Hepatocyte (in vitro differentiated cells): ENCODE measurements at regions not wholly inside any gene's neighbourhood (a gene's known extent, or its start where the extent isn't known, plus 50 kb on each side); places are given as distances from the start of the nearest gene placed in this dataset.

Source experiments
- DNase-seq: peaks from one replicate; pipeline ENCODE4 v3.0.0-alpha.2; 2016; ENCODE audit warnings: low spot score
- H2AFZ ChIP-seq: fragments of 200-600 bp; sonication (generic); 2 replicates; pipeline ENCODE4 v1.6.0; 2016; ENCODE audit warnings: antibody characterized with exemption, mild to moderate bottlenecking
- H3K27ac ChIP-seq: fragments of 200-600 bp; sonication (generic); 2 replicates; pipeline ENCODE4 v1.5.1; 2016; ENCODE audit warnings: mild to moderate bottlenecking
- H3K27me3 ChIP-seq: fragments of 200-600 bp; sonication (generic); 2 replicates; pipeline ENCODE4 v1.6.1; 2016
- H3K36me3 ChIP-seq: fragments of 200-600 bp; sonication (generic); replicated peaks from 2 replicates; pipeline ENCODE4 v1.5.1; 2016; ENCODE audit warnings: low read depth; ENCODE audit not compliant: insufficient read depth
- H3K4me1 ChIP-seq: fragments of 200-600 bp; sonication (generic); 2 replicates; pipeline ENCODE4 v1.5.1; 2016; ENCODE audit warnings: mild to moderate bottlenecking, moderate library complexity; ENCODE audit not compliant: insufficient read depth
- H3K4me2 ChIP-seq: fragments of 200-600 bp; sonication (generic); 2 replicates; pipeline ENCODE4 v1.6.0; 2016
- H3K4me3 ChIP-seq: fragments of 200-600 bp; sonication (generic); 2 replicates; pipeline ENCODE4 v1.5.1; 2016; ENCODE audit warnings: mild to moderate bottlenecking
- H3K79me2 ChIP-seq: fragments of 200-600 bp; sonication (generic); 2 replicates; pipeline ENCODE4 v1.6.0; 2017; ENCODE audit warnings: mild to moderate bottlenecking
- H3K9me2 ChIP-seq: fragments of 200-600 bp; sonication (generic); replicated peaks from 2 replicates; pipeline ENCODE4 v1.6.0; 2017; ENCODE audit warnings: mild to moderate bottlenecking; ENCODE audit not compliant: insufficient read depth
- H3K9me3 ChIP-seq: fragments of 200-600 bp; sonication (generic); 2 replicates; pipeline ENCODE4 v1.5.1; 2016; ENCODE audit warnings: low read depth, mild to moderate bottlenecking
- H4K20me1 ChIP-seq: fragments of 200-600 bp; sonication (generic); 2 replicates; pipeline ENCODE4 v1.6.0; 2016; ENCODE audit warnings: mild to moderate bottlenecking; ENCODE audit not compliant: insufficient read depth, poor library complexity, severe bottlenecking
- EZH2 ChIP-seq: fragments of 200-600 bp; sonication (generic); IDR thresholded peaks from 2 replicates; pipeline ENCODE4 v1.6.1; 2016; ENCODE audit warnings: antibody characterized with exemption, mild to moderate bottlenecking, borderline replicate concordance
- EZH2phosphoT487 ChIP-seq: fragments of 200-600 bp; sonication (generic); IDR thresholded peaks from one replicate; pipeline ENCODE4 v1.6.1; 2018; ENCODE audit warnings: antibody characterized with exemption, mild to moderate bottlenecking, low read depth, moderate library complexity; ENCODE audit not compliant: unreplicated experiment, severe bottlenecking
- WGBS: methylation state at CpG from one replicate; pipeline ENCODE4 v1.1.6; 2016; ENCODE audit warnings: low lambda C conversion rate; ENCODE audit errors: missing lambda C conversion rate; 5-methylcytosine and 5-hydroxymethylcytosine counted together
- TF ChIP-seq, protein P1 (sequence below): fragments of 200-600 bp; sonication (generic); IDR thresholded peaks from 2 replicates; pipeline ENCODE4 v1.5.1; 2016; ENCODE audit warnings: antibody characterized with exemption, mild to moderate bottlenecking; ENCODE audit not compliant: poor library complexity

DNA sequence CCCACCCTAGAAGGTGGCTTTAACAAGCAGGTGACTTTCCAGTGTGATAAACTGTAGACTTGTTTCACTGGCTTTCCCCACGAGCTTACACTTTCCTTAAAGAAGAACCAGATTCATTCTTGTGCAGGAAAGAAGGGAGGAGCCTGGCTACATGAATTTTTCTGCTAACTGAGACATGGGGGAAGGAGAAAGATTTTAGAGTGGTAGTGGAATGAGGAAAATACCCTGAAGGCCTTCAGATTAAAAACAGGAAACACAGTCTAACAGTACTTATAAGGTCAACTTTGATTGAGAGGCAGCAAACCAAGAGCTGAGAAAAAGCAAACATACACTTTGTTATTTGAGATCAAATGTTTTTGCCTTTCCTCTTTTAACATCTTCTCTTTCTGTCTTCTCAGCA is 640.9 kb upstream of the PLXNA2 start:
- DNase-seq = peak; percentile 6
- Histone ChIP-seq H3K9me3 (no peaks in the 10 kb centered on the region), H4K20me1 (no peaks in the 10 kb centered on the region), H3K4me1 (no peaks in the 10 kb centered on the region), H2AFZ (no peak overlapping the region), H3K27me3 (no peaks in the 10 kb centered on the region), H3K79me2 (no peaks in the 10 kb centered on the region), H3K9me2 (no peaks in the 10 kb centered on the region), H3K4me2 (no peak overlapping the region), H3K27ac (no peak overlapping the region), H3K4me3 (no peak overlapping the region), H3K36me3 (no peaks in the 10 kb centered on the region)
- 30% methylated on average over 1 of the region's 1 CpG for WGBS
- no peak for TF ChIP-seq EZH2phosphoT487
- TF ChIP-seq EZH2 = no peak
- TF ChIP-seq, protein P1, sequence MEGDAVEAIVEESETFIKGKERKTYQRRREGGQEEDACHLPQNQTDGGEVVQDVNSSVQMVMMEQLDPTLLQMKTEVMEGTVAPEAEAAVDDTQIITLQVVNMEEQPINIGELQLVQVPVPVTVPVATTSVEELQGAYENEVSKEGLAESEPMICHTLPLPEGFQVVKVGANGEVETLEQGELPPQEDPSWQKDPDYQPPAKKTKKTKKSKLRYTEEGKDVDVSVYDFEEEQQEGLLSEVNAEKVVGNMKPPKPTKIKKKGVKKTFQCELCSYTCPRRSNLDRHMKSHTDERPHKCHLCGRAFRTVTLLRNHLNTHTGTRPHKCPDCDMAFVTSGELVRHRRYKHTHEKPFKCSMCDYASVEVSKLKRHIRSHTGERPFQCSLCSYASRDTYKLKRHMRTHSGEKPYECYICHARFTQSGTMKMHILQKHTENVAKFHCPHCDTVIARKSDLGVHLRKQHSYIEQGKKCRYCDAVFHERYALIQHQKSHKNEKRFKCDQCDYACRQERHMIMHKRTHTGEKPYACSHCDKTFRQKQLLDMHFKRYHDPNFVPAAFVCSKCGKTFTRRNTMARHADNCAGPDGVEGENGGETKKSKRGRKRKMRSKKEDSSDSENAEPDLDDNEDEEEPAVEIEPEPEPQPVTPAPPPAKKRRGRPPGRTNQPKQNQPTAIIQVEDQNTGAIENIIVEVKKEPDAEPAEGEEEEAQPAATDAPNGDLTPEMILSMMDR = no peak

DNA sequence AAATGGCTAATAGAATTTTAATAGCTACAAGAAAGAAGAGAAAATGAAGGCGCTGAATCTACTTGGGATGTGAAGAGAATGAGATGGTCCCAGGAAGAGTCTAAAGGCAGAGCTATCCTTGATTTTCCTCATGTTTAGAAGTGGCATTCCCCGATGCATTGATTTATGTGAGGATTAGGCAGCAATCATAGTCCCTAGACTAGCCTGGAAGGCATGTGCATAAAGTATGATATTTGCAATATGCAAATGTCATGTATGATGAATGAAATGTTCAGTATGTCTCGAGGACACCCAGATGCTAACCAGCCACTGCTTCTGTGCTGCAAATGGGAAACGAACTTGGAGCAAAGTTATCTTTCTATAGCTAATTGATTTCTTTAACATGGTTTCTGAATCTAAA is 641.5 kb upstream of the PLXNA2 start:
- DNase-seq = no peak
- no peaks in the 10 kb centered on the region for H3K4me1 ChIP-seq
- no peaks in the 10 kb centered on the region for H3K9me2 ChIP-seq
- no peaks in the 10 kb centered on the region for H4K20me1 ChIP-seq
- H3K79me2 ChIP-seq = no peaks in the 10 kb centered on the region
- no peaks in the 10 kb centered on the region for H3K36me3 ChIP-seq
- H3K4me2 ChIP-seq = no peak overlapping the region
- no peaks in the 10 kb centered on the region for H3K9me3 ChIP-seq
- no peak overlapping the region for H3K4me3 ChIP-seq
- 74% methylated on average over 4 of the region's 4 CpGs for WGBS
- no peaks in the 10 kb centered on the region for H3K27me3 ChIP-seq
- H3K27ac ChIP-seq = no peak overlapping the region
- TF ChIP-seq EZH2phosphoT487 = no peak
- TF ChIP-seq, protein P1 = no peak
- TF ChIP-seq EZH2 = no peak
- no peak overlapping the region for H2AFZ ChIP-seq

DNA sequence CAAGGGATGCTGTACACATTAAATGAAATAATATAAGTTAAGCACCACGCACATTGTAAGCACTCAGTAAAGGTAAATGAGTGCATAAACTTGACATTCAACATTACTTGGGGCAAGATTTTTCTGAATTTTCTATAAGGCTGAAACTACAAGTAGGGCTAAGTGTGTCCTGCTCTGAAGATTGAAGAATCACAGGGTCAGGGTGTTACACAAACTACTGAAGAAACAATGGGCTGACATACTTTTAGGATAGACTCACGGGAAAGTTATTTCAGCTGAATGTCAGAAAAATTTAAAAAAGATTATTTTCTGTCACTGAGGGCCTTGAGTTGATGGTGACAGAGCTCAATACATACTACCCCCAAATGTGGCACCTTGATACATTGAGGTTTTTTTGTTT is 644.2 kb upstream of the PLXNA2 start:
- WGBS = 91% methylated on average over 2 of the region's 2 CpGs
- TF ChIP-seq EZH2 (no peak), EZH2phosphoT487 (no peak)
- TF ChIP-seq, protein P1 = no peak
- H3K4me2 ChIP-seq = no peak overlapping the region

DNA sequence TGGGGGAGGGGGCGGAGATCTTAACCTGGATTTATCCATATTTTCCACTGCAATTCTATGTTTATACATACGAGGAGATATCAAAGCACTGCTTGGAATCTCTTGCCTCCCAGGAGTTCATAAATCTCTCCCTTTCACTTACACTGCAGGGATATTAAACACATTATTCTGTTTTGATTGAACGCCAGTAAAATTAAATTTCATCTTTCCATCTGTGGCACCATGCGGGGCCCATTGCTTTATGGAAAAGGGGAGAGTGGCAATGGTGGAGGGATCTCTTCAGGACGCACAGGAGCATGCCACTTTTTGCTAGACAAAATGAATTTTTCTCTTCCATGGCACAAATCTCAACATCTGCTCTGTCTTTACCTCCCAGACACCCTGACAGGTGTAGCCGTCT is 648.0 kb upstream of the PLXNA2 start:
- no peaks in the 10 kb centered on the region for H3K4me1 ChIP-seq
- no peaks in the 10 kb centered on the region for H3K9me3 ChIP-seq
- no peaks in the 10 kb centered on the region for H3K27me3 ChIP-seq
- TF ChIP-seq EZH2phosphoT487 (no peak), EZH2 (no peak)
- TF ChIP-seq, protein P1 = no peak
- H3K36me3 ChIP-seq = no peaks in the 10 kb centered on the region
- H2AFZ ChIP-seq = no peak overlapping the region
- no peak overlapping the region for H3K4me3 ChIP-seq
- H3K9me2 ChIP-seq = no peaks in the 10 kb centered on the region
- H3K27ac ChIP-seq = no peak overlapping the region
- H4K20me1 ChIP-seq = no peaks in the 10 kb centered on the region
- 90% methylated on average over 6 of the region's 6 CpGs for WGBS
- H3K4me2 ChIP-seq = no peak overlapping the region
- no peaks in the 10 kb centered on the region for H3K79me2 ChIP-seq
- DNase-seq = no peak

More for the DNA sequence above, 644.2 kb upstream of the PLXNA2 start:
- no peak for DNase-seq
- Histone ChIP-seq H3K9me3 (no peaks in the 10 kb centered on the region), H2AFZ (no peak overlapping the region), H3K9me2 (no peaks in the 10 kb centered on the region), H3K27me3 (no peaks in the 10 kb centered on the region), H3K27ac (no peak overlapping the region), H3K4me1 (no peaks in the 10 kb centered on the region), H4K20me1 (no peaks in the 10 kb centered on the region), H3K36me3 (no peaks in the 10 kb centered on the region), H3K79me2 (no peaks in the 10 kb centered on the region), H3K4me3 (no peak overlapping the region)
